ENCODE measurements at regions not wholly inside any gene's neighbourhood (a gene's known extent, or its start where the extent isn't known, plus 50 kb on each side); places are given as distances from the start of the nearest gene placed in this dataset.
"Not testable (repeated sequence)": the region's sequence is repeated elsewhere in the genome, so short reads cannot be mapped to it uniquely, and the experiment has no call there.

DNA sequence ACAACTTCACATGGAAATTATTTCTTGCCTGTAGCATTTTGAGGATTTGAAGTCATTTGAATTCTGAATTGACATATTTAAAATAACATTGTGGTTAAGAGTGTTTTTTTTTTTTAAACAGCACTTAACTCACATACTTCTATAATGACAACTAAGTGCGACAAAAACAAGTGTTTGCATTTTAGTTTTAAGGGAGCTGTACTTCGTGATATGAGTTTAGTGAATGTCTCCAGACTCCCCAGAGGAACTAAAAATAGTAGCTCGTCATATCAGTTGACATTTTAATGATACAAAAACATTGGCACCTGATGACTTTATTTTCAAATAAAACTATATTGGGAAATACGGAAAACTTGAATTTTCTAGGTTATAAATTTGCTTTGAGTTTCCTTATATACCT lies 389.6 kb upstream of the MON1B start:
- DNase-seq (ENCODE audit: low spot score): no peak

DNA sequence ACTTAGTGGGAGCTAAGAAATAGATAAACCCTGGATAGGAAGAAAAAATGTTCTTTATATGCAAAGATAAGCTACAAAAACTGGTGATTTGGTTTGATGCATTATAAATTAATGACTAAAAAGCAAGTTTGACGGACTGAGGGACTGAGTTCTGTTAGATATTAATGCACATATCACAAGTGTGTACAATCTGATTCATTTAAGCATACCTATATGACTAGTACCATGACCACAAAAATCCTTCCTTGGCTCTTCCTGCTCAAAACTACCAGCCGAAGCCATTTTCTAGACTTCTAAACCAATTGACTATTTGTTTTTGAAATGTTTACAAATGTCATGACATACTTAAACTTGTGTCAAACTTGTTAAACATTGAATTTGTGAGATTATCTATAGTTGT lies 374.5 kb upstream of the MON1B start:
- DNase-seq (ENCODE audit: low spot score): no peak

DNA sequence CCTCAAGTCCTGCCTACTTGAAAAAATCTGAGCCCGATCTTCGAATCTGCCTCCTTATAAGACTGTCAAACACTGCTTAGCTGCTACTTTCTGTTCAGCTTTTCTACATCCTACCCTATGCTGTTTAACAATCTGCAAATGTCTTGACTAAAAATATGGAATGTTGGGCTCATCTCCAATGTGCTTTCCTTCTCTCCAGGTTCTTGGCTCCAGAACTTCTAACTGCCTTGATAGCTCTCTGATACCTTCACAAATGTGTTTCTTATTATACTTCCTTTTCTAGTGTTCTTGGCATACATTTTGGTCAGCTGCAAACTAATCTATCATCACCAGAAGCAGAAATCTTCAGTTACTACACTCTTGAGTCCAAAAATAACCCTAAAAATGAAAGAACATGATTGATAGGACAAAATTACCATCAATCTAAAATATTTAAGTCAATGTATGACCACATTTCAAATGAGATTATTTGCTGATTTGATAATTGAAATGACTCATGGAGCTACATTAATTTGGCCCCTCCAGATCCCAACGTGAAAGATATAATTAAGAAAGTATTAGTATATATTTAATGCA lies 372.3 kb upstream of the MON1B start:
- DNase-seq (ENCODE audit: low spot score): no peak

DNA sequence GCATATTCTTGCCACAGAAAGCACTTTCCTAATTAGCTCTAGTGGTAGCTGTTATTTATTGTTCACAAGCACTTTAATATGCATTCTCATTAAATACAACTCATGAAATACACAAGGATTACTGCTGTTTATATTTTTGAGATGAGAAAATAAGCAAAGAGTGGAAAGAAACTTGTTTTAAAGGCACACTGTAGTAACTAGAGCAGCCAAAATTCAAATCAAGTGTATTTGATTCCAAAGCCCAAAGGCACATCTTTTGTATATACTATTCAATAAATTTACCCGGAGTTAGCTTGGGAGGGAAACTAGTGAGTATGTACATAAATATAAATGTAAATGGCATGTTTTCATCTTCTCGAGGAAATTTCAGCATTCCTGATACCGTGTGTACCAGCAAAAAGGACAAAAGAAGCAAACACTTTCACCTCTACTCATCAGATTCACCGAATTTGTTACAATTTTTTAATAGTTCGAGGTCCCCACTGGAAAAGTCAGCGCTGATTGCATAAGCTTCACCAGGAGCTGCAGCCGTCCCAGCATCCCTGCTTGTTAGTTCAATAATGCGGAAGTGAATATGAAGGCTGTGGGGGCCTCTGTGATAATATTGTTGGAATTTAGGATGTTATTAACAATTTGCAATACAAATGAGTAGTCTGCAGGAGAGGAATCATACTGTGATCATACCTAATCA lies 371.6 kb upstream of the MON1B start:
- DNase-seq (ENCODE audit: low spot score): no peak

- no peak for DNase-seq (ENCODE audit: low spot score)
Observed at GRCh38 chr16:76824221-76824620, 366.8 kb upstream of the MON1B start.

DNA sequence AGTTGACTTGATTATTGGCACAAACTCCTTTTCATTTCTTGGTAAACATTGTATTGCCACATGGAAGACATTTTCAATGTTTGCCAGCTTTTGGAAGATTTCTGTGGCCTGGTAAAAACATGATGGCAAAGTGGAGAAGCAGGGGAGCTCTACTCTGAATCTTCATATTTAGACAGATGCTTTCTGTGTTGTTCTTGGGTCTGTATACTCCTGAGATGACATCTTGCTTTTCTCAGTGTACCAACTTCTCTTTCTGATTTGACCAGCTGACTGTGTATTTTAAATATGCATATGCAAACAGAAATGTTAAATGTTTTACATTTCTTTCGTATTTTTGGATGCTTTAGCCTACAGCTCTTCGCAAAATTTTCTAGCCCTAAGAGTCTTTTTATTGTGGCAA lies 366.2 kb upstream of the MON1B start:
- no peak for DNase-seq (ENCODE audit: low spot score)

GRCh38 chr16:76835339-76835738 lies 355.7 kb upstream of the MON1B start:
- no peak for DNase-seq (ENCODE audit: low spot score)

GRCh38 chr16:76835779-76836300 lies 355.1 kb upstream of the MON1B start:
- DNase-seq (ENCODE audit: low spot score): no peak

DNA sequence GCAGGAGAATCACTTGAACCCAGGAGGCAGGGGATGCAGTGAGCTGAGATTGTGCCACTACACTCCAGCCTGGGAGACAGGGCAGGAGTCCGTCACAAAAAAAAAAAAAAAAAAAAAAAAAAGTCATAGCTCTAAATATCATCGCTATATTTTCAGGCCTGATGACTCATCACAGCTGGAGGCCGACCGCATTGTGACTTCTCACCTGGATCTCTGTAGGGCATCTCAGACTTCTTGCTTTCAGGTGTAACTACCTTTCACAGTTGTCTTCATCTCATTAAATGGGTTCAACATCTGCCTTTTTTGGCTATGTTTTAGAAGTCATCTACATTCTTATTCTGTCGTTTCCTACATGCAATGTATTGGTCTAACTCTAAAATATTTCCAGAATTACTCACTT lies 353.1 kb upstream of the MON1B start:
- DNase-seq (ENCODE audit: low spot score): no peak

GRCh38 chr16:76854234-76854633 lies 336.8 kb upstream of the MON1B start:
- no peak for DNase-seq (ENCODE audit: low spot score)

DNA sequence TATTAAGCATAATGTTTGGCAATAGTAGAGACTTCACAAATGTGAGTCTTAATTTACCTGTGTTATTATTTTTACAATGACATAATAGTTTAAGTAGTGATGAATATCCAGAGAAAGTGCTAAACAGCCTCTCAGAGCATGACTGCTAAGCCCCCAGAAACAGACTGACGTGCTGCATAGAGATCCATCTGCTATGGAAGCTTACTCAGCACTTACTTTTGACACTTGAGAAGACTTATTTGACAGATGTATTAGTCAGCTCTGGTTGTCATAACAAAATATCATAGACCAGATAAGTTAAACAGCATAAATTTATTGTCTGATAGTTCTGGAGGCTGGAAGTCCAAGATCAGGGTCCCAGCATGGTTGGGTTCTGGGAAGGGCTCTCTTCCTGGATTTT lies 334.9 kb upstream of the MON1B start:
- no peak for DNase-seq (ENCODE audit: low spot score)

DNA sequence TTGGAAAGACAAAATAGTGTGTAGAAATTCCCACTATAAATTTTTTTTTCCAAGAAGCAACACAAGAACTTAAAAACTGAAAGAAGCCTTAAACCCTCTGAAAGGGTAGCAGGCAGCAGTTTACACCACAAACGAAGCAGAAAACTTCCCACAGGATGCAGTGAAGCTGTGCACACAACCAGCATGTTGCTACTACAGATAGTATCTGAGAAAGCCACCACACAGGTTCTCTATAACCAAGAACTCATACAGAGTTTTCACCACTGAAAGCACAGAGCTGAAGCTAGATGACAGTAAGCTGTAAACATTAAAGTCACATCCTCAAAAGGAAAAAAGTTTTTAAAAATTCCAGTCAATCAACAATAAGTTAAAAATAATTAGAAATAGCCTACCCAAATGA lies 333.6 kb upstream of the MON1B start:
- no peak for DNase-seq (ENCODE audit: low spot score)

- no peak for DNase-seq (ENCODE audit: low spot score)
Observed at GRCh38 chr16:76862901-76863300, 328.1 kb upstream of the MON1B start.

GRCh38 chr16:76866994-76867393 lies 324.0 kb upstream of the MON1B start:
- no peak for DNase-seq (ENCODE audit: low spot score)

- DNase-seq (ENCODE audit: low spot score): peak; percentile 3
Observed at GRCh38 chr16:76875898-76876297, 315.1 kb upstream of the MON1B start.

DNA sequence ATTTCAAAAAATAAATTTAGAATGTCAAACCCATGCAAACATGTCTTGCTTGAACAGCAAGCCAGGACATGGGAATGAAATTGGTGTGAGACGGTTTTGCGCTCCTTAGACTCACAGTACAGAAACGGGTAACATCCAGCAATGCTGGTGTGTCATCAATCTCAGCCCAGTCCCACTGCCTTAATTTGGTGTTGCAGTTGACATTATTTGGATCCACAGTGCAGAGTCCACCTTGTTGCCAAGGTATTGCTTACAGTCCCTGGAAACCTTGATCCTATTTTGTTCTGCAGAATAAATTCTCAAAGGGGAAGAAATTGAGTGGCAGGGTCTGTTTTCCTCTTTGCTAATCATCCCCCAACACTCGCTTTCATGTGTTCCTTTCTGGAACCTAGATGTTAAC lies 311.6 kb upstream of the MON1B start:
- DNase-seq (ENCODE audit: low spot score): no peak

DNA sequence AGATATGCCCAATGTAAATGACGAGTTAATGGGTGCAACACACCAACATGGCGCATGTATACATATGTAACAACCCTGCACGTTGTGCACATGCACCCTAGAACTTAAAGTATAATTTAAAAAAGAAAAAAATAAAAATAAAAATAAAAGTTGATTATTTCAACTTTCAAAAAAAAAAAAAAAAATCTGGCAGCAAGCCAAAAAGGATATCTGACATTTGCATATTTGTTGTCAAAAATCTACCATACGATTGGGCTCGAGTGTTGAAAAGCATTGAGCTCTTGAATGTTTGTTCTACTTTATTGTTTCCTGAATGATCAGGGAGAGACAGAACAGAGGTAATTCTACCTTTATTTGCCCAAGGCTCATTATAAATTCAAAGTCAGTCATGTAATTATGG lies 310.5 kb upstream of the MON1B start:
- DNase-seq (ENCODE audit: low spot score): not testable (repeated sequence)

DNA sequence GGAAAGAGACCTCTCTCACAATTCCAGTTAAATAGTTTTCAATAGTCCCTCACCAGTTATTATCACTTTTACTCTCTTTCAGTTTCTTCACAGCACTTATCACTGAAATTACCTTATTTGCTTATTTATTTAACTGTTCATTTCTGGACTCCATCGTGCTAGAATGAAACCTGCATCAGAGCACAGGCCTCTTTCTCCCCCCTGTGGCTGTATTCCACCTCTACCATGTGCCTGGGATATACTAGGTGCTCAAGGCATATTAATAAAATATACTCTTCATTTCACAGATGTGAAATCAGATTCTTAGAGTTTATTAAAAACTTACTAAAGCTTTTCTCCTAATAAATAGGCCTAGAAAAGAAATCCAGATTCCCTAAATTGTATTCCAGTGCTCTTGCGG lies 308.9 kb upstream of the MON1B start:
- DNase-seq (ENCODE audit: low spot score): no peak

DNA sequence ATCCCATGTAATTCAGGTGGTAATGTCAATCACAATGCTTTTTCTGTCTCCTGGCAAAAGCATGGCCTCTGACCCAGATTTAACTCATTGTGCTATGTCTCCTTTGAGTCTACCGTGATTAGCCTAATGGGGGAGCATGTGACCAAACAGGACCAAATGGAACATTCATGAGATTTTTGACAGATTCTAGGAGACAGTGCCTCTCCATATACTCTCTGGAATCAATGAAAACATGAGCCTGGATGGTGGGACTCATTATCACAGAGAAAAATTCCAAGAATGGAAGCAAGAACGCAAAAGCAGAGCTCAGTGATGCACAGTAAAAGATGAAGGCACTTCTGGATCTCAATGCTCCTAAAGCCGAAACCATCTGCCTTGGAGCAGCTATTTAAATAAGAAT lies 307.9 kb upstream of the MON1B start:
- DNase-seq (ENCODE audit: low spot score): no peak

- DNase-seq (ENCODE audit: low spot score): no peak
Observed at GRCh38 chr16:76885776-76886537, 305.0 kb upstream of the MON1B start.

DNA sequence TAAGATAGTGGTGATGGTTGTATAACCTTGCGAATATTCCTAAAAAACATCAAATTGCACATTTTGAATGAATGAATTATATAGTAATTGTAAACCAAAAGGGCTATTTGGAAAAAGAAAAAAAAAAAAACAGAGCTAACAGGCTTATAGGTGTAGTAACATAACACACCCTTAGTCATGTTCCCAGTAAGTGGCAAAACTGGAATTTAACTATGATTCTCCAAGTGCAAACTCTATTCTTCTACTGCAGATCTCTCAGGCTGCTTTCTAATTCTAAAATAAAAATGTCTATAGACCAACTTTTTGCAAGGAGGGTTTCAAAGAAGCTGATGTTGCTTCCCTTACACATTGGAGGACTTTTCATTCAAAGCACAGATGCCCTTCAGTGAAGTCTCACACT lies 293.2 kb upstream of the MON1B start:
- no peak for DNase-seq (ENCODE audit: low spot score)

- no peak for DNase-seq (ENCODE audit: low spot score)
Observed at GRCh38 chr16:76899767-76900166, 291.2 kb upstream of the MON1B start.

Data from putamen (tissue), 1 donor.